ENCODE measurements at regions not wholly inside any gene's neighbourhood (a gene's known extent, or its start where the extent isn't known, plus 50 kb on each side); places are given as distances from the start of the nearest gene placed in this dataset.
"Not testable (repeated sequence)": the region's sequence is repeated elsewhere in the genome, so short reads cannot be mapped to it uniquely, and the experiment has no call there.

DNA sequence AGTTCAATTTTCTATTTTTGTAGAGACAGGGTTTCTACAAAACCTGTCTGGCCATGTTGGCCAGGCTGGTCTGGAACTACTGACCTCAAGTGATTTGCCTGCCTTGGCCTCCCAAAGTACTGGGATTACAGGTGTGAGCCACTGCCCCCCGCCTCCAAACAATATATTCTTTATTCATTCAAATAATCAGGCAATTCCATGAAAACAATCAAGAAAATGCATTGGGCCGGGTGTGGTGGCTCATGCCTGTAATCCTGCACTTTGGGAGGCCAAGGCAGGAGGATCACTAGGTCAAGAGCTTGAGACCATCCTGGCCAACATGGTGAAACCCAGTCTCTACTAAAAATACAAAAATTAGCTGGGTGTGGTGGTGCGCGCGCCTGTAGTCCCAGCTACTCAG, 69.9 kb upstream of the ZNF217 start:
- not testable (repeated sequence) for TF ChIP-seq FOXA1 (IDR thresholded peaks at IDR 0.05); BHLHE40 (IDR thresholded peaks at IDR 0.05; ENCODE audit: borderline replicate concordance); SP1 (IDR thresholded peaks at IDR 0.05); FOXM1 (IDR thresholded peaks at IDR 0.05; ENCODE audit: borderline replicate concordance); LEF1 (IDR thresholded peaks at IDR 0.05; ENCODE audit: borderline replicate concordance); ELF4 (IDR thresholded peaks at IDR 0.05); FOXK2 (IDR thresholded peaks at IDR 0.05); HDGF (IDR thresholded peaks at IDR 0.05; ENCODE audit: borderline replicate concordance); NFRKB (IDR thresholded peaks at IDR 0.05); TARDBP (IDR thresholded peaks at IDR 0.05); ZNF384 (IDR thresholded peaks at IDR 0.05); L3MBTL2 (conservative IDR thresholded peaks at IDR 0.05); ARNT (IDR thresholded peaks at IDR 0.05)
- TF ChIP-seq, protein P1, sequence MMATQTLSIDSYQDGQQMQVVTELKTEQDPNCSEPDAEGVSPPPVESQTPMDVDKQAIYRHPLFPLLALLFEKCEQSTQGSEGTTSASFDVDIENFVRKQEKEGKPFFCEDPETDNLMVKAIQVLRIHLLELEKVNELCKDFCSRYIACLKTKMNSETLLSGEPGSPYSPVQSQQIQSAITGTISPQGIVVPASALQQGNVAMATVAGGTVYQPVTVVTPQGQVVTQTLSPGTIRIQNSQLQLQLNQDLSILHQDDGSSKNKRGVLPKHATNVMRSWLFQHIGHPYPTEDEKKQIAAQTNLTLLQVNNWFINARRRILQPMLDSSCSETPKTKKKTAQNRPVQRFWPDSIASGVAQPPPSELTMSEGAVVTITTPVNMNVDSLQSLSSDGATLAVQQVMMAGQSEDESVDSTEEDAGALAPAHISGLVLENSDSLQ (IDR thresholded peaks at IDR 0.05), result not testable (repeated sequence)
